ENCODE measurements at regions not wholly inside any gene's neighbourhood (a gene's known extent, or its start where the extent isn't known, plus 50 kb on each side); places are given as distances from the start of the nearest gene placed in this dataset.

- intact Hi-C loops (cut with DNase I; ENCODE audit: low total_unique reads), result no loop called here
Observed at GRCh38 chr4:164197556-164197955, 556.4 kb upstream of the SMIM31 start.

DNA sequence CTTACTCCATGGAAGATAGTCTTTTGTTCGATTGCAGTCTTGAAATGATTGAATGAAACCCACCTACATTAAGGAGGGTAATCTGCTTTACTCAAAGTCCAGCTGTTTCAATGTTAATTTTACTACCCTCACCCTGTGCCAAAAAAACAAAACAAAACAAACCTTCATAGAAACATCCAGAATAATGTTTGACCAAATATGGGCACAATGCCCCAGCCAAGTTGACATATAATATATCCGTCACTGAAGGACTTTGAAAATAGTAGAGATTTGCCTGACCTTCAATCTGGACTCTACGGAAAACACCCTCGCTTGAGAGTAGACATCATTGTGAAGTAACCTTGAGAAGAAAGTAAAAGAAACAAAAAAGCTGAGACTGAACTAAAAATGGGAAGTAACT lies 550.5 kb upstream of the SMIM31 start:
- Histone ChIP-seq H3K27me3 (no peaks in the 10 kb centered on the region), H3K9me3 (no peaks in the 10 kb centered on the region), H3K4me3 (no peak overlapping the region), H3K4me1 (no peaks in the 10 kb centered on the region), H3K36me3 (no peaks in the 10 kb centered on the region), H3K27ac (no peak overlapping the region)
- DNase-seq (ENCODE audit: low spot score in 2 of 2), result no peak
- TF ChIP-seq, protein P1, sequence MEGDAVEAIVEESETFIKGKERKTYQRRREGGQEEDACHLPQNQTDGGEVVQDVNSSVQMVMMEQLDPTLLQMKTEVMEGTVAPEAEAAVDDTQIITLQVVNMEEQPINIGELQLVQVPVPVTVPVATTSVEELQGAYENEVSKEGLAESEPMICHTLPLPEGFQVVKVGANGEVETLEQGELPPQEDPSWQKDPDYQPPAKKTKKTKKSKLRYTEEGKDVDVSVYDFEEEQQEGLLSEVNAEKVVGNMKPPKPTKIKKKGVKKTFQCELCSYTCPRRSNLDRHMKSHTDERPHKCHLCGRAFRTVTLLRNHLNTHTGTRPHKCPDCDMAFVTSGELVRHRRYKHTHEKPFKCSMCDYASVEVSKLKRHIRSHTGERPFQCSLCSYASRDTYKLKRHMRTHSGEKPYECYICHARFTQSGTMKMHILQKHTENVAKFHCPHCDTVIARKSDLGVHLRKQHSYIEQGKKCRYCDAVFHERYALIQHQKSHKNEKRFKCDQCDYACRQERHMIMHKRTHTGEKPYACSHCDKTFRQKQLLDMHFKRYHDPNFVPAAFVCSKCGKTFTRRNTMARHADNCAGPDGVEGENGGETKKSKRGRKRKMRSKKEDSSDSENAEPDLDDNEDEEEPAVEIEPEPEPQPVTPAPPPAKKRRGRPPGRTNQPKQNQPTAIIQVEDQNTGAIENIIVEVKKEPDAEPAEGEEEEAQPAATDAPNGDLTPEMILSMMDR (IDR thresholded peaks at IDR 0.05), result no peak
- no peak for TF ChIP-seq POLR2AphosphoS5 (IDR thresholded peaks at IDR 0.05)
- TF ChIP-seq POLR2A (IDR thresholded peaks at IDR 0.05), result no peak
- intact Hi-C loops (cut with DNase I; ENCODE audit: low total_unique reads), result no loop called here

More at GRCh38 chr4:164197556-164197955, 556.4 kb upstream of the SMIM31 start:
- Histone ChIP-seq H3K27ac (no peak overlapping the region), H3K9me3 (no peaks in the 10 kb centered on the region), H3K36me3 (no peaks in the 10 kb centered on the region), H3K4me3 (no peak overlapping the region), H3K4me1 (no peaks in the 10 kb centered on the region), H3K27me3 (no peaks in the 10 kb centered on the region)
- TF ChIP-seq, protein P1 (IDR thresholded peaks at IDR 0.05), result no peak
- TF ChIP-seq POLR2AphosphoS5 (IDR thresholded peaks at IDR 0.05), result no peak
- TF ChIP-seq POLR2A (IDR thresholded peaks at IDR 0.05), result no peak
- DNase-seq (ENCODE audit: low spot score in 2 of 2), result no peak

DNA sequence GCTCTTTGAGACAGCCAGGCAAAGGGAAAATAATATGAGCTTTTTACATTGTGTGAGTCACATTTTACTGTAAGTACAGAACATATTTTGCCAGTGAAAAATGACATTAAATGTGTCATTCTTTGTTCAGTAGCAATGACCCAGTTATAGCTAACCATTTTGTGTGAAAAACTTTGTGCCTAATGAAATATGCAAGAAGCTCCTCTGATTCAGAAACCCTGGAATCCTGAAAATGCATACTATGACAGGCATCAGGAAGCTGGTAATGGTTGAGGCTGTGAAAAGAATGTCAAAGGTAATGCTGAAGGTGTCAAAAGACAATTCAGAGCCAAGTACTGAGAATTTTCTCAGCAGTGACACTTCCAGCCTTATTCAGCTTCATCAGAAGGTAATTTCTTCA lies 549.5 kb upstream of the SMIM31 start:
- DNase-seq (ENCODE audit: low spot score in 2 of 2), result no peak
- TF ChIP-seq POLR2AphosphoS5 (IDR thresholded peaks at IDR 0.05) (no peak), POLR2A (IDR thresholded peaks at IDR 0.05) (no peak)
- TF ChIP-seq, protein P1 (IDR thresholded peaks at IDR 0.05), result no peak
- Histone ChIP-seq H3K36me3 (no peaks in the 10 kb centered on the region), H3K9me3 (no peaks in the 10 kb centered on the region), H3K27ac (no peak overlapping the region), H3K4me1 (no peaks in the 10 kb centered on the region), H3K27me3 (no peaks in the 10 kb centered on the region), H3K4me3 (no peak overlapping the region)
- intact Hi-C loops (cut with DNase I; ENCODE audit: low total_unique reads), result no loop called here

GRCh38 chr4:164207460-164207859 lies 546.5 kb upstream of the SMIM31 start:
- Histone ChIP-seq H3K36me3 (no peaks in the 10 kb centered on the region), H3K27me3 (no peaks in the 10 kb centered on the region), H3K9me3 (no peaks in the 10 kb centered on the region), H3K4me3 (no peak overlapping the region), H3K27ac (no peak overlapping the region), H3K4me1 (no peaks in the 10 kb centered on the region)
- intact Hi-C loops (cut with DNase I; ENCODE audit: low total_unique reads), result no loop called here
- no peak for TF ChIP-seq POLR2AphosphoS5 (IDR thresholded peaks at IDR 0.05)
- TF ChIP-seq, protein P1 (IDR thresholded peaks at IDR 0.05), result no peak
- TF ChIP-seq POLR2A (IDR thresholded peaks at IDR 0.05), result no peak
- DNase-seq (ENCODE audit: low spot score in 2 of 2), result no peak

GRCh38 chr4:164210377-164210776 lies 543.6 kb upstream of the SMIM31 start:
- H3K4me1 ChIP-seq, result no peaks in the 10 kb centered on the region
- H3K36me3 ChIP-seq, result no peaks in the 10 kb centered on the region
- H3K9me3 ChIP-seq, result peaks cover 0 to 7% of the 10 kb centered on the region in 2 donors
- H3K27me3 ChIP-seq, result no peaks in the 10 kb centered on the region
- no peak overlapping the region for H3K27ac ChIP-seq
- DNase-seq (ENCODE audit: low spot score in 2 of 2), result no peak
- TF ChIP-seq, protein P1 (IDR thresholded peaks at IDR 0.05), result no peak
- TF ChIP-seq POLR2A (IDR thresholded peaks at IDR 0.05) (no peak), POLR2AphosphoS5 (IDR thresholded peaks at IDR 0.05) (no peak)
- intact Hi-C loops (cut with DNase I; ENCODE audit: low total_unique reads), result no loop called here
- H3K4me3 ChIP-seq, result no peak overlapping the region

Measured in breast epithelium (tissue), 4 donors.